ENCODE measurements at regions not wholly inside any gene's neighbourhood (a gene's known extent, or its start where the extent isn't known, plus 50 kb on each side); places are given as distances from the start of the nearest gene placed in this dataset.
"Not testable (repeated sequence)": the region's sequence is repeated elsewhere in the genome, so short reads cannot be mapped to it uniquely, and the experiment has no call there.

- DNase-seq = no peak
These were observed 224.4 kb downstream of the TPBG start for GRCh38 chr6:82588020-82588419.

- DNase-seq = no peak
These were observed 225.3 kb downstream of the TPBG start for GRCh38 chr6:82588859-82589412.

- DNase-seq = peak; percentile 47
These were observed 226.0 kb downstream of the TPBG start for GRCh38 chr6:82589509-82590206.

- DNase-seq = no peak
These were observed 233.6 kb downstream of the TPBG start for GRCh38 chr6:82597201-82597600.

- DNase-seq = no peak
These were observed 239.2 kb downstream of the TPBG start for GRCh38 chr6:82602776-82603175.

- no peak for DNase-seq
These were observed 240.3 kb downstream of the TPBG start for GRCh38 chr6:82603871-82604270.

GRCh38 chr6:82607998-82608725, 244.5 kb downstream of the TPBG start:
- DNase-seq = no peak

- no peak for DNase-seq
These were observed 245.2 kb downstream of the TPBG start for GRCh38 chr6:82608781-82609180.

GRCh38 chr6:82611751-82612150, 248.1 kb downstream of the TPBG start:
- DNase-seq = no peak

GRCh38 chr6:82612475-82613039, 248.9 kb downstream of the TPBG start:
- no peak for DNase-seq

- DNase-seq = no peak
These were observed 250.9 kb downstream of the TPBG start for GRCh38 chr6:82614518-82614917.

GRCh38 chr6:82616386-82617028, 252.9 kb downstream of the TPBG start:
- DNase-seq = no peak

GRCh38 chr6:82617648-82618047, 254.0 kb downstream of the TPBG start:
- DNase-seq = no peak

- no peak for DNase-seq
These were observed 256.0 kb downstream of the TPBG start for GRCh38 chr6:82619573-82619972.

GRCh38 chr6:82622461-82622860, 258.8 kb downstream of the TPBG start:
- no peak for DNase-seq

GRCh38 chr6:82624251-82624650, 260.6 kb downstream of the TPBG start:
- no peak for DNase-seq

GRCh38 chr6:82626946-82627345, 263.3 kb downstream of the TPBG start:
- DNase-seq = not testable (repeated sequence)

- DNase-seq = no peak
These were observed 266.3 kb downstream of the TPBG start for GRCh38 chr6:82629921-82630320.

- DNase-seq = no peak
These were observed 278.1 kb downstream of the TPBG start for GRCh38 chr6:82641677-82642076.

- DNase-seq = no peak
These were observed 282.1 kb downstream of the TPBG start for GRCh38 chr6:82645536-82646230.

- no peak for DNase-seq
These were observed 282.6 kb downstream of the TPBG start for GRCh38 chr6:82646231-82646615.

- no peak for DNase-seq
These were observed 288.3 kb downstream of the TPBG start for GRCh38 chr6:82651845-82652335.

GRCh38 chr6:82679232-82679631, 315.6 kb downstream of the TPBG start:
- DNase-seq = no peak
